ENCODE measurements at regions not wholly inside any gene's neighbourhood (a gene's known extent, or its start where the extent isn't known, plus 50 kb on each side); places are given as distances from the start of the nearest gene placed in this dataset.
"Not testable (repeated sequence)": the region's sequence is repeated elsewhere in the genome, so short reads cannot be mapped to it uniquely, and the experiment has no call there.

DNA sequence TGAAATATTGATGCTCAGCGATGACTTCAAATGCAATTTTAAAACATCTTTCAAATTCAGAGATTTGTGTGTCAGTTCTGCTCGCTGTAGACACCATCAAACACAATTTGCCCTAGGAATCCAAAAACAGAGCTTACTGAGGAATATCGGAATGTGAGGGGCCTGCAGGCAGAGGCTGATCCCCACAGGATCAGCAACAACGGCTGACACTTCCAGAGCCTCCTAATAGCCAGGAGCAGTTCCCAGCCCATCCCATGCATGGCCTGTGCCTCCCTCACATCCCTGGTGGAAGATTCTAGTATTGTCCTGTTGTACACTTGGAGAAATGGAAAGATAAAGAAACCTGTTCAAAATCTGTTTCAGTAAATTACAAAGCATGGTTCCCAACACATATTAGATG, 129.7 kb upstream of the VWC2 start:
- CTCF ChIA-PET: no interaction called here
- no peaks in the 10 kb centered on the region for H3K36me3 Mint-ChIP-seq (ENCODE audit: low read depth)
- no peaks in the 10 kb centered on the region for H3K9me3 Mint-ChIP-seq
- no peaks in the 10 kb centered on the region for H3K4me1 Mint-ChIP-seq (ENCODE audit: low read depth)
- no peak overlapping the region for H3K27ac Mint-ChIP-seq
- intact Hi-C loops (cut with micrococcal nuclease): no loop called here
- H3K4me3 Mint-ChIP-seq: no peak overlapping the region
- no peaks in the 10 kb centered on the region for H3K27me3 Mint-ChIP-seq (ENCODE audit: low read depth)
- DNase-seq: no peak

DNA sequence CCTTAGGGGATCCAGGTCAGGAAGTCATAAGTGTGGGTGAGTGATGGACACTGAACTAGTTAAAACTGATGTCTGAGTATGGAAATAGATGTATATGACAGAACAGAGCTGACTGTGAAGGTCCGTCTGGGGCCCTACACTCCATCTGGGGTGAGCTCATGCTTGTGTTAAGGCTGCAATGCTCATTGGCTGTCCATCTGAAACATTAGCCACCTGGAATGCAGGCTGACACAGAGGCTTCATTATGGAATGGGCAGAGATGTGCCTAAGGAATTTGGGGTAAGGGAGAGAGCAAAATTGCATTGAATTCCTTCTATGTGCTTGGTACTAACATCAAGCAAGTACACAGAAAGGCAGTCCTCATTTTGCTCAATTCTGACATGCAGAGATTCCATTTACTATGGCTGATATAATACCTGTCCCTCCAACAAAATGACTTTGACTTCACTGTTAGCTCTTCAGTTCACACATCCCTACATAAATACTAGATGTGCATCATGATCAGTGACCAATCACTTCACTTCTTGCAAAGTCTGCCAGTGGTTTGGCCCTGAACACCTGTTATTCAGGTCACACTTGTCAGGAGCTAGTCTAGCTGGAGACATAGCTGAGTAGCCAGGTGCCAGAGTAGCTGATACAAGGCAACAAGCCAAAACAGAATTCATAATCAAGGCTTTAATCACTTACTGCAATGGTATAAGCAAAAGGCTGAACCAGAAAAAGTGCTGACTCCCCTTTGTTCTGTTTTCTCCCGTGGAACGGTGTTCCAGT, 128.9 kb upstream of the VWC2 start:
- Mint-ChIP-seq H3K27ac (no peak overlapping the region), H3K4me3 (no peak overlapping the region), H3K36me3 (ENCODE audit: low read depth) (no peaks in the 10 kb centered on the region), H3K9me3 (peaks cover 2% of the 10 kb centered on the region), H3K4me1 (ENCODE audit: low read depth) (no peaks in the 10 kb centered on the region), H3K27me3 (ENCODE audit: low read depth) (no peaks in the 10 kb centered on the region)
- intact Hi-C loops (cut with micrococcal nuclease): no loop called here
- no peak for DNase-seq
- CTCF ChIA-PET: no interaction called here

DNA sequence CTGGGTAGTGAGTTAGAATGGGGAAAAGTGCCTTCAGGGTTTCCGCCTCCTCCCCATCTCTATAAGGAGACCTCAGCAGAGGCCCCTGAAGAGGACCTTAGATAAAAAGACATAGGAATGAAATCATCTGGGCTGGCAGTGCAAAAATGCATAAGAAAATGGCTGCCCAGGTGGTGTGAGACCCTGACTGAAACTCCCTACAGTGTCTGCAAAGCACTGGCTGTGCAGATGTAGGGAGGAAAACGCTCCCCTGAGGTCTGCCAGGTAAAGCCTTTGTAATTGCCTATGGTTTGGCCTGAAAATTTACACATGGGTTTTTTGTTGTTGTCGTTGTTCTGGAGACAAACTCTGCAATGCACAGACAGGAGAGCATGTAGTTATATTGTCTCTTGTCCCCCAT, 128.1 kb upstream of the VWC2 start:
- intact Hi-C loops (cut with micrococcal nuclease): no loop called here
- Mint-ChIP-seq H3K9me3 (peaks cover 3% of the 10 kb centered on the region), H3K36me3 (ENCODE audit: low read depth) (no peaks in the 10 kb centered on the region), H3K4me1 (ENCODE audit: low read depth) (no peaks in the 10 kb centered on the region), H3K27me3 (ENCODE audit: low read depth) (no peaks in the 10 kb centered on the region), H3K4me3 (no peak overlapping the region), H3K27ac (no peak overlapping the region)
- CTCF ChIA-PET: no interaction called here
- no peak for DNase-seq

DNA sequence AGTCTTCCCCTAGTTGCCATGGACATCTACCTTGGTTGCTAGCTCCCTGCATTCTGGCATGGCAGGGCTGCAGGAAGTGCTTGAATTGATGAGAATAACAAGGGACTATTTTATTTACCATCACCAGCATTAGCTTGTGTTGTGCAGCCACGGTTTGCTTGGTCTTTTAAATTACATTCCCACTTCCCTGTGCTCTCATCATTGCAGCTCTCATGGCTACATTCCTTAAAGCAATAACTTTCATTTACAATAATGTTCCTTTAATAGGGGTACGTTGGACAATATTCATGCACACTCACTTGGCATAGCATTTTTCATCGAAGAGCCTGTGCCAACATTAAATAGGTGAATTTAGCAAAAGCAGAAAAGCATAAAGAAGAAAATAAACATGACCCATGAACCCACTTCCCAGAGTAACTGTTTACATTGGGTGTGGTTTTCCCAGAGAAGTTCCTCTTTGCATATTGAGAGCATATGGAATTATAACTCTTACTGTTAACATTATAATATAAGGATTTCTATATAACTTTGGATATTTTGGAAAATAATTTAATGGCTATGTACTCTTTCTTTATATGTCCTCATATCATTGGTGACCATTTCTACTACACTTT, 113.2 kb upstream of the VWC2 start:
- no peaks in the 10 kb centered on the region for H3K27me3 Mint-ChIP-seq (ENCODE audit: low read depth)
- H3K4me1 Mint-ChIP-seq (ENCODE audit: low read depth): no peaks in the 10 kb centered on the region
- DNase-seq: no peak
- H3K9me3 Mint-ChIP-seq: no peaks in the 10 kb centered on the region
- H3K27ac Mint-ChIP-seq: no peak overlapping the region
- CTCF ChIA-PET: no interaction called here
- no peaks in the 10 kb centered on the region for H3K36me3 Mint-ChIP-seq (ENCODE audit: low read depth)
- intact Hi-C loops (cut with micrococcal nuclease): no loop called here
- no peak overlapping the region for H3K4me3 Mint-ChIP-seq

DNA sequence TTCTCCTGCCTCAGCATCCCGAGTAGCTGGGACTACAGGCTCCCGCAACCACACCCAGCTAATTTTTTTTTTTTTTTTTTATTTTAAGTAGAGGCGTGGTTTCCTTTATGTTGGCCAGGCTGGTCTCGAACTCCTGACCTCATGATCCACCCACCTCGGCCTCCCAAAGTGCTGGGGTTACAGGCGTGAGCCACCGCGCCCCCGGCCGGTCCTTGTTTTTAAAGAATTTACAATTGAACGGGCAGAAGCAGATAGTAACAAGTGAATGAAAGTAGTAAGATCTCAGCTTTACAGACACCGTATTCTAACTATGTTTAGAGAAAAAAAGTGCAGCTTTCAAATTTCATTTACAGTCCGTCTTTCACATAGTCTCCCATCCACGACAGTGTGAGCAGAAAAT, 112.5 kb upstream of the VWC2 start:
- Mint-ChIP-seq H3K36me3 (ENCODE audit: low read depth) (no peaks in the 10 kb centered on the region), H3K4me3 (no peak overlapping the region), H3K27me3 (ENCODE audit: low read depth) (no peaks in the 10 kb centered on the region), H3K9me3 (no peaks in the 10 kb centered on the region), H3K27ac (no peak overlapping the region), H3K4me1 (ENCODE audit: low read depth) (no peaks in the 10 kb centered on the region)
- CTCF ChIA-PET: no interaction called here
- DNase-seq: no peak
- intact Hi-C loops (cut with micrococcal nuclease): no loop called here

DNA sequence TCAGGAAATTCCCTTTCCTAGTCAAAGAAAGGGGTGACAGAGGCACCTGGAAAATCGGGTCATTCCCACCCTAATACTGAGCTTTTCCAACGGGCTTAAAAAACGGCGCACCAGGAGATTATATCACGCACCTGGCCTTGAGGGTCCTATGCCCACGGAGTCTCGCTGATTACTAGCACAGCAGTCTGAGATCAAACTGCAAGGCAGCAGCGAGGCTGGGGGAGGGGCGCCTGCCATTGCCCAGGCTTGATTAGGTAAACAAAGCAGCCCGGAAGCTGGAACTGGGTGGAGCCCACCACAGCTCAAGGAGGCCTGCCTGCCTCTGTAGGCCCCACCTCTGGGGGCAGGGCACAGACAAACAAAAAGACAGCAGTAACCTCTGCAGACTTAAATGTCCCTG, 107.5 kb upstream of the VWC2 start:
- DNase-seq; H3K4me1 Mint-ChIP-seq (ENCODE audit: low read depth); H3K27me3 Mint-ChIP-seq (ENCODE audit: low read depth); intact Hi-C loops (cut with micrococcal nuclease); H3K27ac Mint-ChIP-seq; CTCF ChIA-PET; H3K36me3 Mint-ChIP-seq (ENCODE audit: low read depth); H3K4me3 Mint-ChIP-seq; H3K9me3 Mint-ChIP-seq: not testable (repeated sequence)

DNA sequence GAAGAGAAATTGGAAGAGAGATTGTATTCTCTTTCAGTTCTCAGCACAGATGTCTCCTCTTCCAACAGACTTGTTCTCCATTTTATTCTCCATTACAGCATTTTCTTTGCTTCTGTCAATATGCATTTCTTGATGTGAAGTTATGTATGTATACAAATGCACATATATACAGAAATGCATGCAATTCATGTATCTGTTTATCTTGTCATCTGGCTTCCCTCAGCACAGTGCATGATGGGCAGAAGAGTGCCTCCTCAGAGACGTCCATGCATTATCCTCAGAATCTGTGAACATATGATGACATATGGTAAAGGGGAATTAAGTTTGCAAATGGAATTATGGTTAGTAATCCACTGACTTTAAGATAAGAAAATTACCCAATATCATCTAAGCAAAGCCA, 106.7 kb upstream of the VWC2 start:
- Mint-ChIP-seq H3K27me3 (ENCODE audit: low read depth) (no peaks in the 10 kb centered on the region), H3K27ac (no peak overlapping the region), H3K36me3 (ENCODE audit: low read depth) (no peaks in the 10 kb centered on the region), H3K4me3 (no peak overlapping the region), H3K9me3 (no peaks in the 10 kb centered on the region), H3K4me1 (ENCODE audit: low read depth) (no peaks in the 10 kb centered on the region)
- CTCF ChIA-PET: no interaction called here
- DNase-seq: no peak
- intact Hi-C loops (cut with micrococcal nuclease): no loop called here

DNA sequence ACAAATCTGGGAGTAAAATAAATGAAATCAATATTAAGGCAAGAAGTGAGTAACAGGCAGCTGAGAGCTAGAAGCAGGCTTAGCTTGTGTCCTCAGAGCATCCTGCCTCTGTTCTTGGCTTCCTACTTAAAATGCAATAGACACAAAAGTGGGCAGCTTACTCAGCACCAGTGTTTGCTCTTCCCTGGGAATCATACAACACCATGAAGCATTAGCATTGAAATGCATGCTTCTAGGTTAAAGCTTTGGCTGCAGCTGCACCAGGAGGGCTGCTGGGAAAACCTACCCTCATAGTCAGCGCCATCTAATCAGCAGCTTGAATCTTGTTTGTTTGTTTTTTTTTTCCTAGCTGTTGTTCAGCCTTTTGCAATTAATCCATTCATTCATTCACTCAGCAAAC, 104.2 kb upstream of the VWC2 start:
- no peaks in the 10 kb centered on the region for H3K4me1 Mint-ChIP-seq (ENCODE audit: low read depth)
- no peak overlapping the region for H3K27ac Mint-ChIP-seq
- CTCF ChIA-PET: no interaction called here
- no peak for DNase-seq
- H3K36me3 Mint-ChIP-seq (ENCODE audit: low read depth): no peaks in the 10 kb centered on the region
- H3K27me3 Mint-ChIP-seq (ENCODE audit: low read depth): no peaks in the 10 kb centered on the region
- intact Hi-C loops (cut with micrococcal nuclease): no loop called here
- H3K9me3 Mint-ChIP-seq: no peaks in the 10 kb centered on the region
- H3K4me3 Mint-ChIP-seq: no peak overlapping the region

DNA sequence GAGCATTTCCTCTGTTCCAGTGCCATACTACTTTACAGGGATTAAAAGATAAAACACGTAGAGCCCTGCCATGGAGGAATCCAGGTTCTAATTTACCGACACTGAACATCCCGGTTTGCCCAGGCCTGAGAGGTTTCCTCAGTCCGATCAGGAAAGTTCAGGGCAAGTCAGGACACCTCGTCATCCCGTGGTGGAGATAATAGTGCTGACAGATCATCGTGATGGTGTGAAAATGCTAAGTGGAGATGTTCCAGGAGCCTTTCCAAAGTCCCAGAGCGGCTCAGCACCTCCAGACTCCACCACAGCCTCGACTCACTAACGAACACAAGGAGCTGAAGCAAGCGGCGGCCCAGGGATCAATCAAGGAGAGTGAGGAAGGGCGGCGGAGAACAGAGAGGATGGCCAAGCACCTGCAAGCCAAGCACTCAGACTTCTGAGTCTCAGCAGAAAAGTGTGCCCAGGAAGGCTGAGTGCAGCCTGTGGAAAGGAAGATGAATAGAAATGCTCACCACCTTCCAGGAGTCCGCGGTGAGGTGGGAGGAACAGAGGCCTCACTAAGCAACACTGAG, 103.7 kb upstream of the VWC2 start:
- H3K36me3 Mint-ChIP-seq (ENCODE audit: low read depth): no peaks in the 10 kb centered on the region
- intact Hi-C loops (cut with micrococcal nuclease): no loop called here
- H3K4me1 Mint-ChIP-seq (ENCODE audit: low read depth): no peaks in the 10 kb centered on the region
- H3K9me3 Mint-ChIP-seq: no peaks in the 10 kb centered on the region
- H3K27ac Mint-ChIP-seq: no peak overlapping the region
- no peak for DNase-seq
- H3K4me3 Mint-ChIP-seq: no peak overlapping the region
- H3K27me3 Mint-ChIP-seq (ENCODE audit: low read depth): no peaks in the 10 kb centered on the region
- CTCF ChIA-PET: no interaction called here

DNA sequence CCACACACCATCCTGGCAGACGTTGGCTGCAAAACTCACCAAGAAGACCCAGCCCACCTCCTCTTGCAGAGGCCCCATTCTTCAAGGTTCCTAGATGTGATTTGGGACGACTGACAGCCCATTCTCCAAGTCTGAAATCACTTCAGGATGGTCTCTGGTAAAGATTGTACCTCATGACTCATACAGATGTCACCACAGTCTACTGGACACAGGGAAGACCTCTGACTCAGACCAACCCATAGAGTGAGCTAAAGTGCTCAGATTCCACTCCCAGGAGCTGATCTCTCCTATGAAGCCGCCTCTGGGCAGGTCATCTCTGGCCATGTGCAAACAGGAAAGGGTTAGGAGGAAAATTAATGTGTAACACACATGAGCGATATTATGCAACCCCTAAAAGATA, 102.4 kb upstream of the VWC2 start:
- no peaks in the 10 kb centered on the region for H3K9me3 Mint-ChIP-seq
- DNase-seq: no peak
- H3K4me3 Mint-ChIP-seq: no peak overlapping the region
- no peaks in the 10 kb centered on the region for H3K27me3 Mint-ChIP-seq (ENCODE audit: low read depth)
- CTCF ChIA-PET: no interaction called here
- H3K4me1 Mint-ChIP-seq (ENCODE audit: low read depth): no peaks in the 10 kb centered on the region
- intact Hi-C loops (cut with micrococcal nuclease): no loop called here
- H3K27ac Mint-ChIP-seq: no peak overlapping the region
- H3K36me3 Mint-ChIP-seq (ENCODE audit: low read depth): no peaks in the 10 kb centered on the region

DNA sequence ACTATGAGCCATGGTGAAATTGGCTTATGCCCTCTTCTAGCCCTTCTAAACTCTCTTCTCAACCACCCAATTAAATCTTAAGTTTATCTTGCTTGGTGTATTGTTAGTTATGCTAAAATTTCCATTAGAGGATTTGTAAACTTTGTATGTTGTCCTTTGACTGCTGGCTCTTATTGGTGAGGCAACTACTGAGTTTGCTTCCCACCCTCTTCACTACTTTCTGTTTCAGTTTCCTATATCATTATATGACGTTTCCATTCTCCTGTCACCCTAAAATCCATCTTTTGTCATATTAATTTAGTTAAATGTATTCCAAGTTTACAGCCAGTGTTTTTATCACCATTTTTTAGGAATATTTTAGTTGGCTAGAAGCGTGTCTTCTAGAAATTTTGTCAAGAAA, 80.9 kb upstream of the VWC2 start:
- intact Hi-C loops (cut with micrococcal nuclease): no loop called here
- Mint-ChIP-seq H3K27me3 (ENCODE audit: low read depth) (peaks cover 2% of the 10 kb centered on the region), H3K9me3 (no peaks in the 10 kb centered on the region), H3K4me3 (no peak overlapping the region), H3K36me3 (ENCODE audit: low read depth) (no peaks in the 10 kb centered on the region), H3K27ac (no peak overlapping the region), H3K4me1 (ENCODE audit: low read depth) (no peaks in the 10 kb centered on the region)
- CTCF ChIA-PET: no interaction called here
- DNase-seq: no peak

DNA sequence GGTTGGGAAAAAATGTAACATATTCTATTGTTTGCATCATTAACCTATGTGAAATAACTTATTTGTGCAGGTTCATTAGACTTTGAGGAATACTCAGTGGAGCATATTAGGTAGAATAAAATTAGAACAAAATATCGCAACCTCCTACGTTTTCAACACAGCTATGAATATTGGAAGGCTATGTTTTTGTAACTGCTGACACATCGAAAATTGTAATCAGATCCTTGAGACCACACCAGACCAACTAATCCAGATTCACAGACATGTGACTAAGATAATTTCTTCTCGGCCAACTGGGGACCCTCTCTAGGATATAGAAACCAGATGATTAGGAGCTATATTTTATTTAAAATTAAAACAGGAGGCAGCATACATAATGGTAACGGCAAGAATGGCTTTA, 77.5 kb upstream of the VWC2 start:
- Mint-ChIP-seq H3K4me3 (no peak overlapping the region), H3K27me3 (ENCODE audit: low read depth) (peaks cover under 1% of the 10 kb centered on the region)
- intact Hi-C loops (cut with micrococcal nuclease): no loop called here

DNA sequence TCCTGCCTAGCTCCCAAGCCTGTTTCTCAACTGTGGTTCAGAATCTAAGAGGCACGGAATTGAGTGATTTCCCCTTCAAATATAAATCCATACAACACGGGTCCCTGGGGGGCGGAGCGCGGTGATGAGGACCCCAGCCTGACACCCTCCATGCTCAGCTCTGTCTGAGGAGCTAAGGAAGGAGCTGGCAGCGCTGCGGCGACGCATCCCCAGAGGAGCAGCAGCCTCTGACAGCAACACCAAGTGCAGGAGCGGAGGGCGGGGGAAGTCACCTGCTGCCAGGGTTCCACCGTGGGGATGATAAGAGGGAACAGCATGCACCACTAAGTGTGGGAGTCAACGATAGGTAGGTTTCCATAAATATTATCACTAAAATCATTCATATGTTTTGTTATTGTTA, 72.6 kb upstream of the VWC2 start:
- Mint-ChIP-seq H3K4me3 (no peak overlapping the region), H3K27me3 (ENCODE audit: low read depth) (no peaks in the 10 kb centered on the region), H3K27ac (no peak overlapping the region), H3K4me1 (ENCODE audit: low read depth) (no peaks in the 10 kb centered on the region), H3K9me3 (no peaks in the 10 kb centered on the region), H3K36me3 (ENCODE audit: low read depth) (no peaks in the 10 kb centered on the region)
- intact Hi-C loops (cut with micrococcal nuclease): no loop called here
- no peak for DNase-seq
- CTCF ChIA-PET: no interaction called here

More for the DNA sequence above, 77.5 kb upstream of the VWC2 start:
- no peaks in the 10 kb centered on the region for H3K9me3 Mint-ChIP-seq
- no peak for DNase-seq
- H3K36me3 Mint-ChIP-seq (ENCODE audit: low read depth): no peaks in the 10 kb centered on the region
- CTCF ChIA-PET: no interaction called here
- no peaks in the 10 kb centered on the region for H3K4me1 Mint-ChIP-seq (ENCODE audit: low read depth)
- H3K27ac Mint-ChIP-seq: no peak overlapping the region
